ENCODE measurements at regions not wholly inside any gene's neighbourhood (a gene's known extent, or its start where the extent isn't known, plus 50 kb on each side); places are given as distances from the start of the nearest gene placed in this dataset.

DNA sequence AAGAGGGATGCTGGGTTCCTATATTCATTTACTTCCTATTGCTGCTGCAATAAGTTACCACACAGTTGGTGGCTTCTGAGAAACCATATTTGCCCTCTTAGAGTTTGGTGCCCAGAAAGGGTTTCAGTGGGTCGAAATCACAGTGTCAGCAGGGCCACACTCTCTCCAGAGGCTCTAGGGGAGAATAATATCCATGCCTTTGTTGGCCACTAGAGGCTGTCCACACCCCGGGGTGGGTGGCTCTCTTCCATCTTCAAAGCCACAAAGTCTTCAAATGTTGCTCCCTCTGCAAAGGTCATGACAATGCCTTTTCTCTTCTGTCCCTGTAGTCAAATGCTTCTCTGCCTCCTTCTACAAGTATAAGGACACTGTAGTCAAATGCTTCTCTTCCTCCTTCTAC, 989.4 kb downstream of the CCSER2 start:
- 79% methylated on average over 2 of the region's 2 CpGs for WGBS (ENCODE audit: low lambda C conversion rate, missing lambda C conversion rate)
- H3K9me2 ChIP-seq (replicated peaks; ENCODE audit: insufficient read depth) = no peaks in the 10 kb centered on the region
- DNase-seq (ENCODE audit: low spot score) = no peak
- H3K27me3 ChIP-seq = no peaks in the 10 kb centered on the region
- H3K4me1 ChIP-seq (ENCODE audit: insufficient read depth) = no peaks in the 10 kb centered on the region
- no peak overlapping the region for H2AFZ ChIP-seq
- peaks cover 2% of the 10 kb centered on the region for H3K36me3 ChIP-seq (replicated peaks; ENCODE audit: insufficient read depth, low read depth)
- no peaks in the 10 kb centered on the region for H3K9me3 ChIP-seq (ENCODE audit: low read depth)
- H4K20me1 ChIP-seq (ENCODE audit: insufficient read depth, poor library complexity, severe bottlenecking) = no peaks in the 10 kb centered on the region
- H3K4me2 ChIP-seq = no peak overlapping the region
- H3K4me3 ChIP-seq = no peak overlapping the region
- no peak overlapping the region for H3K27ac ChIP-seq
- TF ChIP-seq EZH2 (IDR thresholded peaks at IDR 0.05; ENCODE audit: borderline replicate concordance) = no peak
- H3K79me2 ChIP-seq = no peaks in the 10 kb centered on the region

DNA sequence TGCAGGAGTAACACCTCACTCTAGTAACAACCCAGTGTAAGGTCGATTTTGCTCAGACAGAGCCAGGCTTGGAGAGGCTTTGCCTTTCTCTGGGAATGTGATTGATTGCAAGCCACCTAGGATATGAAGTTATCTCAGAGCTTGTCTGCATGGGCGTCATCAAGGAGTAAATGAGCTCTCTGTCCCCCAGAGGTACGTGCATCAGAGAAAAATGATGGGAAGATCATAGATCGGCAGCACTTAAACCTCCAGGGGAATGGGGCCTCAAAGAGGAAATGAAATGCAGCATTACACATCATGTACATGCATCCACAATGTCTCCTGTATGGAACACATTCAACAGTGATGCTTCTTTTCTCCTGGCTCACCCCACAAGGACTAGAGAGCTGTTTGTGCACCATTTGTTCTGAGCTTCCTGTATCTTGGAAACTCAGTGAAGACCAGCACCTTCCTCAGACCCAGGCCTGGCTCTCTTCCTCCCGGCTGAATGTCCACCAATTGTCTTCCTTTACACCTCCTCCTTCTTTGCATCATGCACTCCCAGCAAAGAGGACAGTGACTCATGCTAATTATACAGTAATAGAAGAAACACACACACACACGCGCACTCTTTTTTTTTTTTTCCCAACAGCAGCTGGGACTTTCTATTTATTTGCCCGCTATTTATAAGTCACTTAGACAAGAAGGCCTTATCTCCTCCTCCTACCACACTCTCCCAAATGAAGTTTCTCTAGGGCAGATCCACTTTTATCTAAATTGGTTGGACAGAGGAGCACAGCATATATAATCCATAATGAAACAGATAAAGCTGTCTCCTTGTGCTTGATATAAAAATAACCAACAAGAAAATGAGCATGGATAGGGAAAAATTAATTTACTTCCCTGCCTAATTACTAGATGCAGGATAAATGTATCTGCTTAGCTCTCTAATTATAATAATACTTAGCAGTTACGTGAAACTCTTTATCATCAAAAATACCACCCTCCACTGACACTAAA, 990.7 kb downstream of the CCSER2 start:
- no peaks in the 10 kb centered on the region for H3K4me1 ChIP-seq (ENCODE audit: insufficient read depth)
- H3K4me3 ChIP-seq = no peak overlapping the region
- H3K9me2 ChIP-seq (replicated peaks; ENCODE audit: insufficient read depth) = no peaks in the 10 kb centered on the region
- H3K36me3 ChIP-seq (replicated peaks; ENCODE audit: insufficient read depth, low read depth) = peaks cover 2% of the 10 kb centered on the region
- H3K27ac ChIP-seq = peak overlapping the region; percentile 35
- TF ChIP-seq EZH2 (IDR thresholded peaks at IDR 0.05; ENCODE audit: borderline replicate concordance) (no peak), EZH2phosphoT487 (IDR thresholded peaks at IDR 0.05; ENCODE audit: low read depth, severe bottlenecking, unreplicated experiment) (no peak)
- TF ChIP-seq, protein P1, sequence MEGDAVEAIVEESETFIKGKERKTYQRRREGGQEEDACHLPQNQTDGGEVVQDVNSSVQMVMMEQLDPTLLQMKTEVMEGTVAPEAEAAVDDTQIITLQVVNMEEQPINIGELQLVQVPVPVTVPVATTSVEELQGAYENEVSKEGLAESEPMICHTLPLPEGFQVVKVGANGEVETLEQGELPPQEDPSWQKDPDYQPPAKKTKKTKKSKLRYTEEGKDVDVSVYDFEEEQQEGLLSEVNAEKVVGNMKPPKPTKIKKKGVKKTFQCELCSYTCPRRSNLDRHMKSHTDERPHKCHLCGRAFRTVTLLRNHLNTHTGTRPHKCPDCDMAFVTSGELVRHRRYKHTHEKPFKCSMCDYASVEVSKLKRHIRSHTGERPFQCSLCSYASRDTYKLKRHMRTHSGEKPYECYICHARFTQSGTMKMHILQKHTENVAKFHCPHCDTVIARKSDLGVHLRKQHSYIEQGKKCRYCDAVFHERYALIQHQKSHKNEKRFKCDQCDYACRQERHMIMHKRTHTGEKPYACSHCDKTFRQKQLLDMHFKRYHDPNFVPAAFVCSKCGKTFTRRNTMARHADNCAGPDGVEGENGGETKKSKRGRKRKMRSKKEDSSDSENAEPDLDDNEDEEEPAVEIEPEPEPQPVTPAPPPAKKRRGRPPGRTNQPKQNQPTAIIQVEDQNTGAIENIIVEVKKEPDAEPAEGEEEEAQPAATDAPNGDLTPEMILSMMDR (IDR thresholded peaks at IDR 0.05; ENCODE audit: poor library complexity) = no peak
- WGBS (ENCODE audit: low lambda C conversion rate, missing lambda C conversion rate) = 65% methylated on average over 9 of the region's 9 CpGs
- H2AFZ ChIP-seq = no peak overlapping the region
- no peaks in the 10 kb centered on the region for H3K79me2 ChIP-seq
- no peaks in the 10 kb centered on the region for H4K20me1 ChIP-seq (ENCODE audit: insufficient read depth, poor library complexity, severe bottlenecking)
- H3K27me3 ChIP-seq = no peaks in the 10 kb centered on the region
- H3K4me2 ChIP-seq = no peak overlapping the region
- DNase-seq (ENCODE audit: low spot score) = peak; percentile 53
- no peaks in the 10 kb centered on the region for H3K9me3 ChIP-seq (ENCODE audit: low read depth)

- Histone ChIP-seq H2AFZ (no peak overlapping the region), H3K9me2 (replicated peaks; ENCODE audit: insufficient read depth) (no peaks in the 10 kb centered on the region), H3K36me3 (replicated peaks; ENCODE audit: insufficient read depth, low read depth) (peaks cover 2% of the 10 kb centered on the region), H4K20me1 (ENCODE audit: insufficient read depth, poor library complexity, severe bottlenecking) (no peaks in the 10 kb centered on the region), H3K27me3 (no peaks in the 10 kb centered on the region), H3K4me2 (no peak overlapping the region), H3K79me2 (no peaks in the 10 kb centered on the region), H3K27ac (no peak overlapping the region), H3K4me1 (ENCODE audit: insufficient read depth) (no peaks in the 10 kb centered on the region), H3K4me3 (no peak overlapping the region), H3K9me3 (ENCODE audit: low read depth) (no peaks in the 10 kb centered on the region)
- 67% methylated on average over 3 of the region's 3 CpGs for WGBS (ENCODE audit: low lambda C conversion rate, missing lambda C conversion rate)
- no peak for DNase-seq (ENCODE audit: low spot score)
- TF ChIP-seq, protein P1 (IDR thresholded peaks at IDR 0.05; ENCODE audit: poor library complexity) = no peak
- no peak for TF ChIP-seq EZH2 (IDR thresholded peaks at IDR 0.05; ENCODE audit: borderline replicate concordance)
- no peak for TF ChIP-seq EZH2phosphoT487 (IDR thresholded peaks at IDR 0.05; ENCODE audit: low read depth, severe bottlenecking, unreplicated experiment)
These were observed 991.4 kb downstream of the CCSER2 start for GRCh38 chr10:85319826-85320225.

GRCh38 chr10:85333594-85333993, 1005.2 kb downstream of the CCSER2 start:
- Histone ChIP-seq H3K4me1 (ENCODE audit: insufficient read depth) (no peaks in the 10 kb centered on the region), H3K79me2 (no peaks in the 10 kb centered on the region), H3K27ac (no peak overlapping the region), H3K9me2 (replicated peaks; ENCODE audit: insufficient read depth) (no peaks in the 10 kb centered on the region), H3K36me3 (replicated peaks; ENCODE audit: insufficient read depth, low read depth) (no peaks in the 10 kb centered on the region), H3K4me3 (no peak overlapping the region), H3K4me2 (no peak overlapping the region), H4K20me1 (ENCODE audit: insufficient read depth, poor library complexity, severe bottlenecking) (no peaks in the 10 kb centered on the region), H3K27me3 (no peaks in the 10 kb centered on the region), H3K9me3 (ENCODE audit: low read depth) (no peaks in the 10 kb centered on the region), H2AFZ (no peak overlapping the region)
- 96% methylated on average over 3 of the region's 3 CpGs for WGBS (ENCODE audit: low lambda C conversion rate, missing lambda C conversion rate)
- no peak for DNase-seq (ENCODE audit: low spot score)
- TF ChIP-seq EZH2 (IDR thresholded peaks at IDR 0.05; ENCODE audit: borderline replicate concordance) = no peak
- no peak for TF ChIP-seq EZH2phosphoT487 (IDR thresholded peaks at IDR 0.05; ENCODE audit: low read depth, severe bottlenecking, unreplicated experiment)
- TF ChIP-seq, protein P1 (IDR thresholded peaks at IDR 0.05; ENCODE audit: poor library complexity) = no peak
